ENCODE measurements at regions not wholly inside any gene's neighbourhood (a gene's known extent, or its start where the extent isn't known, plus 50 kb on each side); places are given as distances from the start of the nearest gene placed in this dataset.

GRCh38 chr9:79806086-79806485 is 234.3 kb downstream of the TLE4 start:
- in situ Hi-C loops (cut with MboI; ENCODE audit: low sequenced_read_pairs) = no loop called here

- in situ Hi-C loops (cut with MboI; ENCODE audit: low sequenced_read_pairs) = no loop called here
These were observed 229.7 kb downstream of the TLE4 start for GRCh38 chr9:79801459-79801858.

GRCh38 chr9:79800578-79800977 is 228.8 kb downstream of the TLE4 start:
- in situ Hi-C loops (cut with MboI; ENCODE audit: low sequenced_read_pairs) = no loop called here

- in situ Hi-C loops (cut with MboI; ENCODE audit: low sequenced_read_pairs) = no loop called here
These were observed 228.0 kb downstream of the TLE4 start for GRCh38 chr9:79799691-79800335.

- in situ Hi-C loops (cut with MboI; ENCODE audit: low sequenced_read_pairs) = no loop called here
These were observed 226.7 kb downstream of the TLE4 start for GRCh38 chr9:79798450-79798849.

- in situ Hi-C loops (cut with MboI; ENCODE audit: low sequenced_read_pairs) = no loop called here
These were observed 224.6 kb downstream of the TLE4 start for GRCh38 chr9:79796411-79796810.

GRCh38 chr9:79788662-79789061 is 216.9 kb downstream of the TLE4 start:
- in situ Hi-C loops (cut with MboI; ENCODE audit: low sequenced_read_pairs) = no loop called here

- in situ Hi-C loops (cut with MboI; ENCODE audit: low sequenced_read_pairs) = no loop called here
These were observed 209.5 kb downstream of the TLE4 start for GRCh38 chr9:79781263-79781662.

- in situ Hi-C loops (cut with MboI; ENCODE audit: low sequenced_read_pairs) = no loop called here
These were observed 208.8 kb downstream of the TLE4 start for GRCh38 chr9:79780559-79780958.

- in situ Hi-C loops (cut with MboI; ENCODE audit: low sequenced_read_pairs) = no loop called here
These were observed 208.1 kb downstream of the TLE4 start for GRCh38 chr9:79779901-79780300.

GRCh38 chr9:79778581-79778980 is 206.8 kb downstream of the TLE4 start:
- in situ Hi-C loops (cut with MboI; ENCODE audit: low sequenced_read_pairs) = no loop called here

GRCh38 chr9:79776581-79776980 is 204.8 kb downstream of the TLE4 start:
- in situ Hi-C loops (cut with MboI; ENCODE audit: low sequenced_read_pairs) = no loop called here

Data from HL-60/S4 treated with phorbol 12-myristate 13-acetate at 8.2 ng/mL for 4 days and 3 days (cell line).